Esophagus muscularis mucosa (tissue), 4 donors: ENCODE measurements at regions not wholly inside any gene's neighbourhood (a gene's known extent, or its start where the extent isn't known, plus 50 kb on each side); places are given as distances from the start of the nearest gene placed in this dataset.

Experiments used
- EP300 ChIP-seq: sonication (generic); formaldehyde crosslinking; IDR thresholded peaks from one replicate; pipeline ENCODE4 v1.6.1; 2017; ENCODE audit warnings: antibody characterized with exemption
- POLR2A ChIP-seq: fragments of 450-650 bp; IDR thresholded peaks from one replicate; pipeline ENCODE4 v1.6.1; 2017; ENCODE audit warnings: antibody characterized with exemption, moderate library complexity, mild to moderate bottlenecking, low read depth
- TF ChIP-seq, protein P1 (sequence below), 3 experiments: fragments of 200-600 bp in 2 of 3; fragments of 450-650 bp in 1 of 3; sonication (generic) in 2 of 3; IDR thresholded peaks; one replicate each; pipeline ENCODE4 v1.5.1; 2017 to 2019; ENCODE audit warnings: antibody characterized with exemption in 3 of 3, mild to moderate bottlenecking in 2 of 3, moderate library complexity in 1 of 3

DNA sequence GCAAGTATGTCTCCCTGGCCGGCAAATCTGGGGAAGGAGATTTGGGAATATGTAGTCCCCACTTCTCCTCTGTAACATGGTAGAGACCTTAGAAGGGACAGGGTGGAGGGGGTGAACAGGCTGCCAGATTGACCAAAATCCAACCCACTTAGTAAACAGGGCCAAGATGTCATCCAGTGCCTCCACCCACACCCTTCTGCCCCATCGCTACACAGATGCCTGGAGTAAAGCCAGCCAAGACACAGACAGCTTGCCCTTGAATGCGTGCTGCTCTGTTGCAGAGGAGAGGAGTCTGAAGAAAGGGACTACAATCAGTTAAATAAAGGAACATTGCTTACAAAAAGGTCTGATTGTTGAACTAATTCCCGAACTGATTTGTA is 160.1 kb upstream of the LDB2 start:
- TF ChIP-seq EP300 (no peak), POLR2A (no peak)
- TF ChIP-seq, protein P1, sequence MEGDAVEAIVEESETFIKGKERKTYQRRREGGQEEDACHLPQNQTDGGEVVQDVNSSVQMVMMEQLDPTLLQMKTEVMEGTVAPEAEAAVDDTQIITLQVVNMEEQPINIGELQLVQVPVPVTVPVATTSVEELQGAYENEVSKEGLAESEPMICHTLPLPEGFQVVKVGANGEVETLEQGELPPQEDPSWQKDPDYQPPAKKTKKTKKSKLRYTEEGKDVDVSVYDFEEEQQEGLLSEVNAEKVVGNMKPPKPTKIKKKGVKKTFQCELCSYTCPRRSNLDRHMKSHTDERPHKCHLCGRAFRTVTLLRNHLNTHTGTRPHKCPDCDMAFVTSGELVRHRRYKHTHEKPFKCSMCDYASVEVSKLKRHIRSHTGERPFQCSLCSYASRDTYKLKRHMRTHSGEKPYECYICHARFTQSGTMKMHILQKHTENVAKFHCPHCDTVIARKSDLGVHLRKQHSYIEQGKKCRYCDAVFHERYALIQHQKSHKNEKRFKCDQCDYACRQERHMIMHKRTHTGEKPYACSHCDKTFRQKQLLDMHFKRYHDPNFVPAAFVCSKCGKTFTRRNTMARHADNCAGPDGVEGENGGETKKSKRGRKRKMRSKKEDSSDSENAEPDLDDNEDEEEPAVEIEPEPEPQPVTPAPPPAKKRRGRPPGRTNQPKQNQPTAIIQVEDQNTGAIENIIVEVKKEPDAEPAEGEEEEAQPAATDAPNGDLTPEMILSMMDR (IDR thresholded peaks at IDR 0.05): no peak
